ENCODE measurements at regions not wholly inside any gene's neighbourhood (a gene's known extent, or its start where the extent isn't known, plus 50 kb on each side); places are given as distances from the start of the nearest gene placed in this dataset.
A peak's percentile ranks its signal among the peaks of the same experiment; 100 is the strongest.

GRCh38 chr20:60132162-60132826 is 174.1 kb downstream of the CDH26 start:
- DNase-seq, result no peak

- no peak for DNase-seq
Measured at GRCh38 chr20:60132827-60133670, 174.8 kb downstream of the CDH26 start.

- no peak for DNase-seq
Measured at GRCh38 chr20:60135276-60135675, 177.1 kb downstream of the CDH26 start.

- peak; percentile 36 for DNase-seq
Measured at GRCh38 chr20:60136645-60137401, 178.6 kb downstream of the CDH26 start.

GRCh38 chr20:60137657-60138245 is 179.5 kb downstream of the CDH26 start:
- DNase-seq, result no peak

- no peak for DNase-seq
Measured at GRCh38 chr20:60138256-60139220, 180.3 kb downstream of the CDH26 start.

GRCh38 chr20:60139663-60140446 is 181.6 kb downstream of the CDH26 start:
- no peak for DNase-seq

- no peak for DNase-seq
Measured at GRCh38 chr20:60142587-60142986, 184.4 kb downstream of the CDH26 start.

- no peak for DNase-seq
Measured at GRCh38 chr20:60143261-60143842, 185.1 kb downstream of the CDH26 start.

- no peak for DNase-seq
Measured at GRCh38 chr20:60144404-60144803, 186.2 kb downstream of the CDH26 start.

GRCh38 chr20:60144974-60145527 is 186.8 kb downstream of the CDH26 start:
- DNase-seq, result no peak

- DNase-seq, result no peak
Measured at GRCh38 chr20:60147004-60147403, 188.8 kb downstream of the CDH26 start.

- no peak for DNase-seq
Measured at GRCh38 chr20:60148885-60149284, 190.7 kb downstream of the CDH26 start.

- no peak for DNase-seq
Measured at GRCh38 chr20:60152792-60153191, 194.6 kb downstream of the CDH26 start.

GRCh38 chr20:60160451-60161145 is 202.4 kb downstream of the CDH26 start:
- no peak for DNase-seq

GRCh38 chr20:60167812-60168211 is 209.6 kb downstream of the CDH26 start:
- no peak for DNase-seq

GRCh38 chr20:60168963-60169362 is 210.7 kb downstream of the CDH26 start:
- DNase-seq, result no peak

GRCh38 chr20:60170116-60170515 is 211.9 kb downstream of the CDH26 start:
- DNase-seq, result no peak

- no peak for DNase-seq
Measured at GRCh38 chr20:60171313-60171712, 213.1 kb downstream of the CDH26 start.

GRCh38 chr20:60171738-60172137 is 213.5 kb downstream of the CDH26 start:
- no peak for DNase-seq
